ENCODE measurements at regions not wholly inside any gene's neighbourhood (a gene's known extent, or its start where the extent isn't known, plus 50 kb on each side); places are given as distances from the start of the nearest gene placed in this dataset.
"Not testable (repeated sequence)": the region's sequence is repeated elsewhere in the genome, so short reads cannot be mapped to it uniquely, and the experiment has no call there.

DNA sequence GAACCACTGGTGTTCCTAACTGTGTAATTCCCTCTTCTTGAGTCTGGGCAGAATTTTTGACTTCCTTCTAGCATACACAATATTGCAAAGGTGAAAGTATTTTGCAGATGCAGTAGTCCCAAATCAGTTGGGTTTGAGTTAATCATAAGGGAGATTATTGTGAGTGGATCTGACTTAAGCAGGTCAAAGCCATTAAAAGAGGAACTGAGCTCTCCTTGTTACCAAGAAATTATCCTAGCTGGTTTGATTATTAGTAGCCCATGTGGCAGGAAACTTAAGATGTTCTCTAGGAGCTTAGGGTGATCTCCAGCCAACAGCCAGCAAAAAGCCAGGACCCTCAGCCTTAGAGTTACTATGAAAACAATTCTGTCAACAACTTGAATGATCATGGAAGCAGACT, 221.8 kb downstream of the RPIA start:
- Histone ChIP-seq H3K27ac (ENCODE audit: low read depth, low read length) (no peak overlapping the region), H4K20me1 (ENCODE audit: insufficient read depth, low read length) (no peaks in the 10 kb centered on the region), H3K4me1 (ENCODE audit: insufficient read depth, low read length) (no peaks in the 10 kb centered on the region), H2AFZ (ENCODE audit: low read length) (no peak overlapping the region), H3K4me3 (ENCODE audit: insufficient read depth, low read length) (no peak overlapping the region), H3K27me3 (ENCODE audit: insufficient read depth, low read length) (peaks cover 2% of the 10 kb centered on the region), H3K36me3 (ENCODE audit: insufficient read depth, low read length) (no peaks in the 10 kb centered on the region), H3K4me2 (ENCODE audit: insufficient read depth, low read length) (no peak overlapping the region), H3K9me3 (ENCODE audit: low read depth, low read length) (no peaks in the 10 kb centered on the region), H3K79me2 (ENCODE audit: insufficient read depth, low read length) (no peaks in the 10 kb centered on the region)
- TF ChIP-seq, protein P1, sequence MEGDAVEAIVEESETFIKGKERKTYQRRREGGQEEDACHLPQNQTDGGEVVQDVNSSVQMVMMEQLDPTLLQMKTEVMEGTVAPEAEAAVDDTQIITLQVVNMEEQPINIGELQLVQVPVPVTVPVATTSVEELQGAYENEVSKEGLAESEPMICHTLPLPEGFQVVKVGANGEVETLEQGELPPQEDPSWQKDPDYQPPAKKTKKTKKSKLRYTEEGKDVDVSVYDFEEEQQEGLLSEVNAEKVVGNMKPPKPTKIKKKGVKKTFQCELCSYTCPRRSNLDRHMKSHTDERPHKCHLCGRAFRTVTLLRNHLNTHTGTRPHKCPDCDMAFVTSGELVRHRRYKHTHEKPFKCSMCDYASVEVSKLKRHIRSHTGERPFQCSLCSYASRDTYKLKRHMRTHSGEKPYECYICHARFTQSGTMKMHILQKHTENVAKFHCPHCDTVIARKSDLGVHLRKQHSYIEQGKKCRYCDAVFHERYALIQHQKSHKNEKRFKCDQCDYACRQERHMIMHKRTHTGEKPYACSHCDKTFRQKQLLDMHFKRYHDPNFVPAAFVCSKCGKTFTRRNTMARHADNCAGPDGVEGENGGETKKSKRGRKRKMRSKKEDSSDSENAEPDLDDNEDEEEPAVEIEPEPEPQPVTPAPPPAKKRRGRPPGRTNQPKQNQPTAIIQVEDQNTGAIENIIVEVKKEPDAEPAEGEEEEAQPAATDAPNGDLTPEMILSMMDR (IDR thresholded peaks at IDR 0.05; ENCODE audit: extremely low read depth, low read depth, low read length) = no peak
- no peak for DNase-seq (ENCODE audit: insufficient read length, low spot score, missing footprints)

DNA sequence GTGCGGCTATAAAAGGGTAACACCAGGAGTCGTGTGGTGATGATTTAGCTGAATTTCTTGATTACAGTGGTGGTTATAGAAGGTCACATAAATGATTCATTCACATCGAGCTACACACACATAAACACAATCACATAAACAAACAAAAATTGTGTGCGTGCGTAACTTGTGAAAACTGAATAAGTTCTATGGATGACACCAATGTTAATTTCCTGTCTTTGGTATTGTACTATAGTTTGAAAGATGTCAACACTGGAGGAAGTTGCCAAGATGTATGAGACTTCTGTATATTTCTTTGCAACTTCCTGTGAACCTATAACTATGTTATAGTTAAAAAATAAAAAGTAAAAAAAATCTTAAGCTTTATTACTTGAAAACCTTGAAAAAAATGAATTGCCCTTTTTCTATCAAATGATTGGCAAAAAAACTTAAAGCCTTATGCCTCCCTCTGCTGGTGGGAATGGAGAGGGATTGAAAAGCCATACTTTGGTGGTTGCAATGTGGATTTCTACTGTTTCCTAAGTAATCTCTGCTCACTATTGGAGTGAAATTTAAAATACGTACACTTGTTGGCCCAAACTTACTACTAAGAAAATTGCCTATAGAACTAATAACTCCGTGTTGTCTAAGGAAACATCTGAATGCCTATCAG, 227.7 kb downstream of the RPIA start:
- no peaks in the 10 kb centered on the region for H3K79me2 ChIP-seq (ENCODE audit: insufficient read depth, low read length)
- no peaks in the 10 kb centered on the region for H3K9me3 ChIP-seq (ENCODE audit: low read depth, low read length)
- no peaks in the 10 kb centered on the region for H4K20me1 ChIP-seq (ENCODE audit: insufficient read depth, low read length)
- DNase-seq (ENCODE audit: insufficient read length, low spot score, missing footprints) = peak; percentile 75
- H2AFZ ChIP-seq (ENCODE audit: low read length) = no peak overlapping the region
- no peak overlapping the region for H3K27ac ChIP-seq (ENCODE audit: low read depth, low read length)
- no peak overlapping the region for H3K4me2 ChIP-seq (ENCODE audit: insufficient read depth, low read length)
- no peaks in the 10 kb centered on the region for H3K4me1 ChIP-seq (ENCODE audit: insufficient read depth, low read length)
- H3K27me3 ChIP-seq (ENCODE audit: insufficient read depth, low read length) = peaks cover 2% of the 10 kb centered on the region
- no peaks in the 10 kb centered on the region for H3K36me3 ChIP-seq (ENCODE audit: insufficient read depth, low read length)
- H3K4me3 ChIP-seq (ENCODE audit: insufficient read depth, low read length) = no peak overlapping the region
- TF ChIP-seq, protein P1 (IDR thresholded peaks at IDR 0.05; ENCODE audit: extremely low read depth, low read depth, low read length) = peak; percentile 78

DNA sequence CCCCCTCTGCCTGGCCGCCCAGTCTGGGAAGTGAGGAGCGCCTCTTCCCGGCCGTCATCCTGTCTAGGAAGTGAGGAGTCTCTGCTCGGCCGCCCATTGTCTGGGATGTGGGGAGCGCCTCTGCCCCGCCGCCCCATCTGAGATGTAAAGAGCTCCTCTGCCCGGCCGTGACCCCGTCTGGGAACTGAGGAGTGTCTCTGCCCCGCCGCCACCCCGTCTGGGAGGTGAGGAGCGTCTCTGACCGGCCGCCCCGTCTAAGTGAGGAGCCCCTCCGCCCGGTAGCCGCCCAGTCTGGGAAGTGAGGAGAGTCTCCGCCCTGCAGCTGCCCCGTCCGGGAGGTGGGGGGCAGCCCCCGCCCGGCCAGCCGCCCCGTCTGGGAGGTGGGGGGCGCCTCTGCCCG, 228.9 kb downstream of the RPIA start:
- not testable (repeated sequence) for H3K27ac ChIP-seq (ENCODE audit: low read depth, low read length); H2AFZ ChIP-seq (ENCODE audit: low read length); DNase-seq (ENCODE audit: insufficient read length, low spot score, missing footprints); H3K4me1 ChIP-seq (ENCODE audit: insufficient read depth, low read length); H3K36me3 ChIP-seq (ENCODE audit: insufficient read depth, low read length); H3K4me2 ChIP-seq (ENCODE audit: insufficient read depth, low read length); H3K27me3 ChIP-seq (ENCODE audit: insufficient read depth, low read length); H3K9me3 ChIP-seq (ENCODE audit: low read depth, low read length); H3K4me3 ChIP-seq (ENCODE audit: insufficient read depth, low read length); H4K20me1 ChIP-seq (ENCODE audit: insufficient read depth, low read length); H3K79me2 ChIP-seq (ENCODE audit: insufficient read depth, low read length)

DNA sequence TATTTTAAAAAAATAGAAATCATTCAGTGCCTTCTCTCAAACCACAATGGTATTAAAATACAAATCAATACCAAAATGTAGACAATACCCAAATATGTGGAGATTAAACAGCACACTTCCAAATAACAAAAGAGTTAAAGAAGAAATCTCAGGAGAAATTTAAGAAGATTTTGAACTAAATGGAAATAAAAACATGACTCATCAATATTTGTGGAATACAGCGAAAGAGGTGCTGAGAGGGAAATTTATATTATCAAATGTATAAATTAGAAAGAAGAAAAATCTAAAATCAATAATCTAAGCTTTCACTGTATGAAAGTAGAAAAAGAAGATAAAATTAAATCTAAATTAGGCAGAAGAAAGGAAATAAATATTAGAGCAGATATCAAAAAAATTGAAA, 233.1 kb downstream of the RPIA start:
- Histone ChIP-seq H3K4me1 (ENCODE audit: insufficient read depth, low read length) (no peaks in the 10 kb centered on the region), H3K4me3 (ENCODE audit: insufficient read depth, low read length) (no peak overlapping the region), H3K79me2 (ENCODE audit: insufficient read depth, low read length) (no peaks in the 10 kb centered on the region), H3K27me3 (ENCODE audit: insufficient read depth, low read length) (no peaks in the 10 kb centered on the region), H3K27ac (ENCODE audit: low read depth, low read length) (no peak overlapping the region), H3K36me3 (ENCODE audit: insufficient read depth, low read length) (no peaks in the 10 kb centered on the region), H2AFZ (ENCODE audit: low read length) (no peak overlapping the region), H4K20me1 (ENCODE audit: insufficient read depth, low read length) (no peaks in the 10 kb centered on the region), H3K9me3 (ENCODE audit: low read depth, low read length) (no peaks in the 10 kb centered on the region), H3K4me2 (ENCODE audit: insufficient read depth, low read length) (no peak overlapping the region)
- TF ChIP-seq, protein P1 (IDR thresholded peaks at IDR 0.05; ENCODE audit: extremely low read depth, low read depth, low read length) = no peak
- no peak for DNase-seq (ENCODE audit: insufficient read length, low spot score, missing footprints)
